ENCODE measurements at regions not wholly inside any gene's neighbourhood (a gene's known extent, or its start where the extent isn't known, plus 50 kb on each side); places are given as distances from the start of the nearest gene placed in this dataset.
A peak's percentile ranks its signal among the peaks of the same experiment; 100 is the strongest.

DNA sequence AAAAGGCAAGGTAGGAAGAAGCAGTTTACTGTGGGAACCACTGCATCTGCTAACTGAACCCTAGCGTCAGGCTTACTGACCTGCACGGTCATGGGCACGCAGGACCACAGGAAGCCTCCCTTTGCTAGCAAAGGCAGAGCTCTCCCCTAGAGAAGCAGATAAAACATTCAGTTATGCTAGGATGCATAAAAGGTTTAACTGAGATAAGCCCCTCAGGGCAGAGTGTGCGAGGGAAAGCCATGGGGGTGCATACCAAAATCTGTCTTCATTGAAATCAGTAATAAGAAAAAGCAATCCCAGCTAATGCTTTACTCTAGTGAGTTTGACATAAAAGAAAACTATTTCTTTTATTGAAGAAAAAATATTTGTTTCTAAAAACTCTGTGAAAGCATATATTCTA lies 2403.7 kb upstream of the C9orf72 start:
- Histone ChIP-seq H3K4me2 (ENCODE audit: low read length) (no peak overlapping the region), H3K36me3 (replicated peaks; ENCODE audit: low read depth, low read length) (no peaks in the 10 kb centered on the region), H3K4me1 (ENCODE audit: low read length) (no peaks in the 10 kb centered on the region), H3K79me2 (ENCODE audit: low read length) (no peaks in the 10 kb centered on the region), H3K27ac (ENCODE audit: low read length) (no peak overlapping the region), H3K9me3 (ENCODE audit: insufficient read depth, low read length) (no peaks in the 10 kb centered on the region), H3K9ac (ENCODE audit: low read length) (no peak overlapping the region), H3K27me3 (ENCODE audit: low read depth, low read length) (no peaks in the 10 kb centered on the region), H4K20me1 (ENCODE audit: insufficient read depth, low read length) (no peaks in the 10 kb centered on the region), H3K4me3 (ENCODE audit: low read length) (no peak overlapping the region), H2AFZ (ENCODE audit: low read depth, low read length) (no peak overlapping the region)
- TF ChIP-seq EZH2phosphoT487 (IDR thresholded peaks at IDR 0.05; ENCODE audit: low read depth) = no peak
- TF ChIP-seq, protein P1, sequence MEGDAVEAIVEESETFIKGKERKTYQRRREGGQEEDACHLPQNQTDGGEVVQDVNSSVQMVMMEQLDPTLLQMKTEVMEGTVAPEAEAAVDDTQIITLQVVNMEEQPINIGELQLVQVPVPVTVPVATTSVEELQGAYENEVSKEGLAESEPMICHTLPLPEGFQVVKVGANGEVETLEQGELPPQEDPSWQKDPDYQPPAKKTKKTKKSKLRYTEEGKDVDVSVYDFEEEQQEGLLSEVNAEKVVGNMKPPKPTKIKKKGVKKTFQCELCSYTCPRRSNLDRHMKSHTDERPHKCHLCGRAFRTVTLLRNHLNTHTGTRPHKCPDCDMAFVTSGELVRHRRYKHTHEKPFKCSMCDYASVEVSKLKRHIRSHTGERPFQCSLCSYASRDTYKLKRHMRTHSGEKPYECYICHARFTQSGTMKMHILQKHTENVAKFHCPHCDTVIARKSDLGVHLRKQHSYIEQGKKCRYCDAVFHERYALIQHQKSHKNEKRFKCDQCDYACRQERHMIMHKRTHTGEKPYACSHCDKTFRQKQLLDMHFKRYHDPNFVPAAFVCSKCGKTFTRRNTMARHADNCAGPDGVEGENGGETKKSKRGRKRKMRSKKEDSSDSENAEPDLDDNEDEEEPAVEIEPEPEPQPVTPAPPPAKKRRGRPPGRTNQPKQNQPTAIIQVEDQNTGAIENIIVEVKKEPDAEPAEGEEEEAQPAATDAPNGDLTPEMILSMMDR (IDR thresholded peaks at IDR 0.05; ENCODE audit: low read depth, low read length) = no peak

DNA sequence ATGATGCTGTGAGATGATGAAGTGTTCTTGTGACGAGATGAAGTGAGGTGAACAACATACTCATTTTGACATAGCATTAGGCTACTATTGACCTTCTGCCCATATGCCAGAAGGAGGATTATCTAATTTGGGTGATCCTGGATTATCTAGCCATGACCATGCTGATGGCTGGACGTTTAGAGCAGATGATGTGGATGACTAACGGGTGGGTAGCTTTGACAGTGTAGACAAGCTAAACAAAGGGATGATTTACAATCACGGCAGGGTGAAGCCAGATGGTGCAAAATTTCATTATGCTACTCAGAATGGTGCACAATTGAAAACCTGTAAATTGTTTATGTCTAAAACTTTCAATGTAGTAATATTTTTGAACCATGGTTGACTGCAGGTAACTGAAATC lies 2403.4 kb upstream of the ACO1 start:
- Histone ChIP-seq H3K4me2 (ENCODE audit: low read length) (no peak overlapping the region), H3K36me3 (replicated peaks; ENCODE audit: low read depth, low read length) (no peaks in the 10 kb centered on the region), H3K4me1 (ENCODE audit: low read length) (no peaks in the 10 kb centered on the region), H2AFZ (ENCODE audit: low read depth, low read length) (no peak overlapping the region), H4K20me1 (ENCODE audit: insufficient read depth, low read length) (no peaks in the 10 kb centered on the region), H3K27me3 (ENCODE audit: low read depth, low read length) (no peaks in the 10 kb centered on the region), H3K9ac (ENCODE audit: low read length) (no peak overlapping the region), H3K27ac (ENCODE audit: low read length) (no peak overlapping the region), H3K79me2 (ENCODE audit: low read length) (no peaks in the 10 kb centered on the region), H3K9me3 (ENCODE audit: insufficient read depth, low read length) (no peaks in the 10 kb centered on the region), H3K4me3 (ENCODE audit: low read length) (no peak overlapping the region)
- no peak for TF ChIP-seq EZH2phosphoT487 (IDR thresholded peaks at IDR 0.05; ENCODE audit: low read depth)
- TF ChIP-seq, protein P1 (IDR thresholded peaks at IDR 0.05; ENCODE audit: low read depth, low read length) = no peak

DNA sequence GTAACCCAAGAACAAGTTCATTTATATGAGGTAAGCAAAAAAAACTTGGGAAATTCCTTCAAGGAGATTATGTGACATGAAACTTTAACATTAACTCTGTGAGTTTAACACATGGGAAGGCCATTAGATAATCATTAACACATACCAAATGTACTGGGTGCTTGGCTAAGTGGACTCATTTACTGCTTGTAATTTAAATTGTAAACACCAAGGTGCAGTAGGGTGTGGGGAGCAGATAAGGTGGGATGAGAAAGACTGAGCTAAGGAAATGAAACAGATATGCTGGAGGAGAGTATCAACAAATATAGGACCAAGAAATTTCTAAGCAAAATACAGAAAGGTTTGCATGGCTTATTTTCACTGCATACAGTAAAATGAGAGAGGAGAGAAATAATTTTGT lies 2384.8 kb upstream of the ACO1 start:
- H3K27me3 ChIP-seq (ENCODE audit: low read depth, low read length) = no peaks in the 10 kb centered on the region
- H3K4me3 ChIP-seq (ENCODE audit: low read length) = no peak overlapping the region
- H3K9ac ChIP-seq (ENCODE audit: low read length) = no peak overlapping the region
- H4K20me1 ChIP-seq (ENCODE audit: insufficient read depth, low read length) = no peaks in the 10 kb centered on the region
- no peaks in the 10 kb centered on the region for H3K36me3 ChIP-seq (replicated peaks; ENCODE audit: low read depth, low read length)
- no peaks in the 10 kb centered on the region for H3K79me2 ChIP-seq (ENCODE audit: low read length)
- no peaks in the 10 kb centered on the region for H3K9me3 ChIP-seq (ENCODE audit: insufficient read depth, low read length)
- H3K27ac ChIP-seq (ENCODE audit: low read length) = no peak overlapping the region
- no peak overlapping the region for H3K4me2 ChIP-seq (ENCODE audit: low read length)
- H2AFZ ChIP-seq (ENCODE audit: low read depth, low read length) = no peak overlapping the region
- TF ChIP-seq, protein P1 (IDR thresholded peaks at IDR 0.05; ENCODE audit: low read depth, low read length) = no peak
- no peak for TF ChIP-seq EZH2phosphoT487 (IDR thresholded peaks at IDR 0.05; ENCODE audit: low read depth)
- H3K4me1 ChIP-seq (ENCODE audit: low read length) = no peaks in the 10 kb centered on the region

DNA sequence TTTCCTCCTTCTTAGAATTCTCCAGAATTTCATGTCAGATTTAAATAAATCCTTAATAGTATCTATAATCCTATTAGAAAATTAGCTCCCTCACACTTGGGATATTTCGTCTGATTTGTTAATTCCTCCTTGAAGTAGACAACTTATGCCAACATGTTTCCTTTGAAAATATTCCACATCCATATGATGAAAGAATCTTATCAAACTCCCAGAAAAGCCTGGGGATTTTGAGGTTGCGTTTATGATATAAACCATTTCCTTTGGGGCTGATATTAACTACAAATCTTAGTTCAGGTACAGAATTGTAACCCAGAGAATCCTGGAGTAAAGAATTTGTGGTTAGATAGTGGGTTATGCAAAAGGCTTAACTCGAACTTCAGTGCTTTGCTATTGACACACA lies 2373.8 kb upstream of the ACO1 start:
- H2AFZ ChIP-seq (ENCODE audit: low read depth, low read length) = peak overlapping the region; percentile 3; the same call in 1 of the 2 replicates

More for the DNA sequence above, 2373.8 kb upstream of the ACO1 start:
- Histone ChIP-seq H3K4me3 (ENCODE audit: low read length) (no peak overlapping the region), H4K20me1 (ENCODE audit: insufficient read depth, low read length) (no peaks in the 10 kb centered on the region), H3K4me1 (ENCODE audit: low read length) (no peaks in the 10 kb centered on the region), H3K36me3 (replicated peaks; ENCODE audit: low read depth, low read length) (no peaks in the 10 kb centered on the region), H3K27me3 (ENCODE audit: low read depth, low read length) (no peaks in the 10 kb centered on the region), H3K4me2 (ENCODE audit: low read length) (no peak overlapping the region), H3K79me2 (ENCODE audit: low read length) (no peaks in the 10 kb centered on the region), H3K9ac (ENCODE audit: low read length) (no peak overlapping the region), H3K27ac (ENCODE audit: low read length) (no peak overlapping the region), H3K9me3 (ENCODE audit: insufficient read depth, low read length) (no peaks in the 10 kb centered on the region)
- no peak for TF ChIP-seq EZH2phosphoT487 (IDR thresholded peaks at IDR 0.05; ENCODE audit: low read depth)
- TF ChIP-seq, protein P1 (IDR thresholded peaks at IDR 0.05; ENCODE audit: low read depth, low read length) = no peak
